ENCODE measurements at regions not wholly inside any gene's neighbourhood (a gene's known extent, or its start where the extent isn't known, plus 50 kb on each side); places are given as distances from the start of the nearest gene placed in this dataset.

- no peak overlapping the region for H3K4me3 ChIP-seq (ENCODE audit: low read length in 2 of 2)
- H3K27ac ChIP-seq (ENCODE audit: low read depth in 1 of 2, low read length in 2 of 2) = no peak overlapping the region
- no peaks in the 10 kb centered on the region for H3K9me3 ChIP-seq (ENCODE audit: control insufficient read depth, low read length)
- H3K27me3 ChIP-seq (ENCODE audit: control insufficient read depth in 1 of 2, insufficient read depth in 2 of 2, low read length in 1 of 2) = no peaks in the 10 kb centered on the region
- DNase-seq (no peak), ATAC-seq (ENCODE audit: low FRiP score) (no peak)
- H3K36me3 ChIP-seq (ENCODE audit: control insufficient read depth in 1 of 2, insufficient read depth in 2 of 2, low read length in 1 of 2) = no peaks in the 10 kb centered on the region
- 31 to 45% methylated on average over 1 of the region's 1 CpG for WGBS, 2 donors
- no peaks in the 10 kb centered on the region for H3K4me1 ChIP-seq (ENCODE audit: control insufficient read depth in 1 of 2, insufficient read depth in 2 of 2, low read length in 2 of 2)
- intact Hi-C loops (cut with DNase I) = no loop called here
Measured at GRCh38 chr13:47859165-47859564, 141.9 kb downstream of the SUCLA2 start.

GRCh38 chr13:47858042-47859025 lies 142.7 kb downstream of the SUCLA2 start:
- no peak overlapping the region for H3K27ac ChIP-seq (ENCODE audit: low read depth in 1 of 2, low read length in 2 of 2)
- H3K4me3 ChIP-seq (ENCODE audit: low read length in 2 of 2) = no peak overlapping the region
- no peaks in the 10 kb centered on the region for H3K9me3 ChIP-seq (ENCODE audit: control insufficient read depth, low read length)
- 75 to 76% methylated on average over 9 of the region's 9 CpGs for WGBS, 2 donors
- H3K36me3 ChIP-seq (ENCODE audit: control insufficient read depth in 1 of 2, insufficient read depth in 2 of 2, low read length in 1 of 2) = no peaks in the 10 kb centered on the region
- no peaks in the 10 kb centered on the region for H3K27me3 ChIP-seq (ENCODE audit: control insufficient read depth in 1 of 2, insufficient read depth in 2 of 2, low read length in 1 of 2)
- ATAC-seq (ENCODE audit: low FRiP score) = no peak
- no peak for DNase-seq
- H3K4me1 ChIP-seq (ENCODE audit: control insufficient read depth in 1 of 2, insufficient read depth in 2 of 2, low read length in 2 of 2) = no peaks in the 10 kb centered on the region
- intact Hi-C loops (cut with DNase I) = no loop called here

- H3K9me3 ChIP-seq (ENCODE audit: control insufficient read depth, low read length) = no peaks in the 10 kb centered on the region
- no peak overlapping the region for H3K27ac ChIP-seq (ENCODE audit: low read depth in 1 of 2, low read length in 2 of 2)
- H3K27me3 ChIP-seq (ENCODE audit: control insufficient read depth in 1 of 2, insufficient read depth in 2 of 2, low read length in 1 of 2) = no peaks in the 10 kb centered on the region
- ATAC-seq (ENCODE audit: low FRiP score) (no peak), DNase-seq (no peak)
- no peak overlapping the region for H3K4me3 ChIP-seq (ENCODE audit: low read length in 2 of 2)
- 78 to 93% methylated on average over 1 of the region's 1 CpG for WGBS, 2 donors
- no peaks in the 10 kb centered on the region for H3K36me3 ChIP-seq (ENCODE audit: control insufficient read depth in 1 of 2, insufficient read depth in 2 of 2, low read length in 1 of 2)
- no peaks in the 10 kb centered on the region for H3K4me1 ChIP-seq (ENCODE audit: control insufficient read depth in 1 of 2, insufficient read depth in 2 of 2, low read length in 2 of 2)
- intact Hi-C loops (cut with DNase I) = no loop called here
Measured at GRCh38 chr13:47853236-47853635, 147.8 kb downstream of the SUCLA2 start.

- H3K9me3 ChIP-seq (ENCODE audit: control insufficient read depth, low read length) = no peaks in the 10 kb centered on the region
- ATAC-seq (ENCODE audit: low FRiP score) = no peak
- no peaks in the 10 kb centered on the region for H3K4me1 ChIP-seq (ENCODE audit: control insufficient read depth in 1 of 2, insufficient read depth in 2 of 2, low read length in 2 of 2)
- intact Hi-C loops (cut with DNase I) = no loop called here
- no peak overlapping the region for H3K27ac ChIP-seq (ENCODE audit: low read depth in 1 of 2, low read length in 2 of 2)
- WGBS, 2 donors = 66 to 82% methylated on average over 4 of the region's 4 CpGs
- H3K36me3 ChIP-seq (ENCODE audit: control insufficient read depth in 1 of 2, insufficient read depth in 2 of 2, low read length in 1 of 2) = no peaks in the 10 kb centered on the region
- no peaks in the 10 kb centered on the region for H3K27me3 ChIP-seq (ENCODE audit: control insufficient read depth in 1 of 2, insufficient read depth in 2 of 2, low read length in 1 of 2)
- no peak for DNase-seq
- no peak overlapping the region for H3K4me3 ChIP-seq (ENCODE audit: low read length in 2 of 2)
Measured at GRCh38 chr13:47846886-47847285, 154.2 kb downstream of the SUCLA2 start.

GRCh38 chr13:47845981-47846380 lies 155.1 kb downstream of the SUCLA2 start:
- H3K27me3 ChIP-seq (ENCODE audit: control insufficient read depth in 1 of 2, insufficient read depth in 2 of 2, low read length in 1 of 2) = no peaks in the 10 kb centered on the region
- no peak overlapping the region for H3K27ac ChIP-seq (ENCODE audit: low read depth in 1 of 2, low read length in 2 of 2)
- 91 to 100% methylated on average over 1 of the region's 1 CpG for WGBS, 2 donors
- intact Hi-C loops (cut with DNase I) = no loop called here
- H3K36me3 ChIP-seq (ENCODE audit: control insufficient read depth in 1 of 2, insufficient read depth in 2 of 2, low read length in 1 of 2) = no peaks in the 10 kb centered on the region
- no peaks in the 10 kb centered on the region for H3K4me1 ChIP-seq (ENCODE audit: control insufficient read depth in 1 of 2, insufficient read depth in 2 of 2, low read length in 2 of 2)
- no peak overlapping the region for H3K4me3 ChIP-seq (ENCODE audit: low read length in 2 of 2)
- no peak for DNase-seq
- H3K9me3 ChIP-seq (ENCODE audit: control insufficient read depth, low read length) = no peaks in the 10 kb centered on the region
- ATAC-seq (ENCODE audit: low FRiP score) = no peak

- H3K27me3 ChIP-seq (ENCODE audit: control insufficient read depth in 1 of 2, insufficient read depth in 2 of 2, low read length in 1 of 2) = no peaks in the 10 kb centered on the region
- intact Hi-C loops (cut with DNase I) = no loop called here
- DNase-seq = no peak
- H3K4me3 ChIP-seq (ENCODE audit: low read length in 2 of 2) = no peak overlapping the region
- H3K9me3 ChIP-seq (ENCODE audit: control insufficient read depth, low read length) = no peaks in the 10 kb centered on the region
- WGBS, 2 donors = 80 to 85% methylated on average over 4 of the region's 4 CpGs
- no peaks in the 10 kb centered on the region for H3K36me3 ChIP-seq (ENCODE audit: control insufficient read depth in 1 of 2, insufficient read depth in 2 of 2, low read length in 1 of 2)
- H3K27ac ChIP-seq (ENCODE audit: low read depth in 1 of 2, low read length in 2 of 2) = no peak overlapping the region
- H3K4me1 ChIP-seq (ENCODE audit: control insufficient read depth in 1 of 2, insufficient read depth in 2 of 2, low read length in 2 of 2) = no peaks in the 10 kb centered on the region
- ATAC-seq (ENCODE audit: low FRiP score) = no peak
Measured at GRCh38 chr13:47843005-47843404, 158.1 kb downstream of the SUCLA2 start.

GRCh38 chr13:47841151-47841550 lies 159.9 kb downstream of the SUCLA2 start:
- WGBS, 2 donors = 77 to 82% methylated on average over 4 of the region's 4 CpGs
- no peak overlapping the region for H3K27ac ChIP-seq (ENCODE audit: low read depth in 1 of 2, low read length in 2 of 2)
- no peaks in the 10 kb centered on the region for H3K36me3 ChIP-seq (ENCODE audit: control insufficient read depth in 1 of 2, insufficient read depth in 2 of 2, low read length in 1 of 2)
- no peak for ATAC-seq (ENCODE audit: low FRiP score)
- H3K4me3 ChIP-seq (ENCODE audit: low read length in 2 of 2) = no peak overlapping the region
- intact Hi-C loops (cut with DNase I) = no loop called here
- no peaks in the 10 kb centered on the region for H3K27me3 ChIP-seq (ENCODE audit: control insufficient read depth in 1 of 2, insufficient read depth in 2 of 2, low read length in 1 of 2)
- H3K9me3 ChIP-seq (ENCODE audit: control insufficient read depth, low read length) = no peaks in the 10 kb centered on the region
- H3K4me1 ChIP-seq (ENCODE audit: control insufficient read depth in 1 of 2, insufficient read depth in 2 of 2, low read length in 2 of 2) = no peaks in the 10 kb centered on the region
- DNase-seq = no peak

GRCh38 chr13:47837906-47838305 lies 163.2 kb downstream of the SUCLA2 start:
- H3K4me3 ChIP-seq (ENCODE audit: low read length in 2 of 2) = no peak overlapping the region
- 73 to 88% methylated on average over 4 of the region's 4 CpGs for WGBS, 2 donors
- H3K4me1 ChIP-seq (ENCODE audit: control insufficient read depth in 1 of 2, insufficient read depth in 2 of 2, low read length in 2 of 2) = no peaks in the 10 kb centered on the region

More at GRCh38 chr13:47837906-47838305, 163.2 kb downstream of the SUCLA2 start:
- Histone ChIP-seq H3K9me3 (ENCODE audit: control insufficient read depth, low read length) (no peaks in the 10 kb centered on the region), H3K27ac (ENCODE audit: low read depth in 1 of 2, low read length in 2 of 2) (no peak overlapping the region), H3K27me3 (ENCODE audit: control insufficient read depth in 1 of 2, insufficient read depth in 2 of 2, low read length in 1 of 2) (no peaks in the 10 kb centered on the region), H3K36me3 (ENCODE audit: control insufficient read depth in 1 of 2, insufficient read depth in 2 of 2, low read length in 1 of 2) (no peaks in the 10 kb centered on the region)
- intact Hi-C loops (cut with DNase I) = no loop called here
- DNase-seq (no peak), ATAC-seq (ENCODE audit: low FRiP score) (no peak)

Measured in aorta (tissue), 5 donors.